ENCODE measurements at regions not wholly inside any gene's neighbourhood (a gene's known extent, or its start where the extent isn't known, plus 50 kb on each side); places are given as distances from the start of the nearest gene placed in this dataset.
A peak's percentile ranks its signal among the peaks of the same experiment; 100 is the strongest.

GRCh38 chr14:94890785-94891184 is 120.9 kb upstream of the GSC start:
- H3K27me3 ChIP-seq, result peaks cover 0 to 31% (median 0%) of the 10 kb centered on the region in 9 donors
- H3K36me3 ChIP-seq, result no peaks in the 10 kb centered on the region
- H3K4me3 ChIP-seq, result no peak overlapping the region
- ATAC-seq (no peak), DNase-seq (no peak)
- WGBS, 4 donors, result 59 to 67% (median 63%) methylated on average over 6 of the region's 6 CpGs
- H3K9me3 ChIP-seq, result peaks cover 0 to 5% (median 0%) of the 10 kb centered on the region in 12 donors
- no peak for TF ChIP-seq CTCF (IDR thresholded peaks at IDR 0.05)
- TF ChIP-seq POLR2A (IDR thresholded peaks at IDR 0.05), result no peak
- H3K4me1 ChIP-seq, result no peaks in the 10 kb centered on the region
- intact Hi-C loops (cut with DNase I), result no loop called here
- no peak overlapping the region for H3K27ac ChIP-seq

- H3K4me1 ChIP-seq, result no peaks in the 10 kb centered on the region
- no peak overlapping the region for H3K4me3 ChIP-seq
- peak in 1 of 4 donors; percentile 11 for ATAC-seq
- TF ChIP-seq POLR2A (IDR thresholded peaks at IDR 0.05) (no peak), CTCF (IDR thresholded peaks at IDR 0.05) (no peak)
- no peaks in the 10 kb centered on the region for H3K36me3 ChIP-seq
- intact Hi-C loops (cut with DNase I), result no loop called here
- WGBS, 4 donors, result 93 to 97% (median 94%) methylated on average over 6 of the region's 6 CpGs
- no peak overlapping the region for H3K27ac ChIP-seq
- DNase-seq, result no peak
- H3K9me3 ChIP-seq, result no peaks in the 10 kb centered on the region
- peaks cover 0 to 29% (median 0%) of the 10 kb centered on the region in 9 donors for H3K27me3 ChIP-seq
Measured at GRCh38 chr14:94889520-94890312, 119.8 kb upstream of the GSC start.

GRCh38 chr14:94888121-94888520 is 118.2 kb upstream of the GSC start:
- TF ChIP-seq CTCF (IDR thresholded peaks at IDR 0.05) (no peak), POLR2A (IDR thresholded peaks at IDR 0.05) (no peak)
- ATAC-seq, result no peak
- no peaks in the 10 kb centered on the region for H3K4me1 ChIP-seq
- DNase-seq, result no peak
- WGBS, 4 donors, result 64 to 73% (median 70%) methylated on average over 12 of the region's 12 CpGs
- no peak overlapping the region for H3K4me3 ChIP-seq
- no peak overlapping the region for H3K27ac ChIP-seq
- H3K27me3 ChIP-seq, result peaks cover 0 to 21% (median 0%) of the 10 kb centered on the region in 9 donors
- no peaks in the 10 kb centered on the region for H3K36me3 ChIP-seq
- intact Hi-C loops (cut with DNase I), result no loop called here
- no peaks in the 10 kb centered on the region for H3K9me3 ChIP-seq

- intact Hi-C loops (cut with DNase I), result no loop called here
- peaks cover 0 to 20% (median 0%) of the 10 kb centered on the region in 9 donors for H3K27me3 ChIP-seq
- DNase-seq, result no peak
- no peaks in the 10 kb centered on the region for H3K36me3 ChIP-seq
- TF ChIP-seq POLR2A (IDR thresholded peaks at IDR 0.05), result no peak
- TF ChIP-seq CTCF (IDR thresholded peaks at IDR 0.05), result no peak
- no peaks in the 10 kb centered on the region for H3K4me1 ChIP-seq
- H3K4me3 ChIP-seq, result no peak overlapping the region
- no peak for ATAC-seq
- H3K9me3 ChIP-seq, result no peaks in the 10 kb centered on the region
- WGBS, 4 donors, result 82 to 86% (median 84%) methylated on average over 10 of the region's 10 CpGs
- no peak overlapping the region for H3K27ac ChIP-seq
Measured at GRCh38 chr14:94887591-94887990, 117.7 kb upstream of the GSC start.
